GM21619 (cell line): ENCODE measurements at regions not wholly inside any gene's neighbourhood (a gene's known extent, or its start where the extent isn't known, plus 50 kb on each side); places are given as distances from the start of the nearest gene placed in this dataset.
"Not testable (repeated sequence)": the region's sequence is repeated elsewhere in the genome, so short reads cannot be mapped to it uniquely, and the experiment has no call there.

Source experiments
- ATAC-seq: cut with Tn5 transposase; IDR thresholded peaks from one replicate; pipeline ENCODE4 v1.9.1; 2021; ENCODE audit not compliant: unreplicated experiment

GRCh38 chr2:83808878-83809277 is 650.2 kb downstream of the SUCLG1 start:
- no peak for ATAC-seq

GRCh38 chr2:83802604-83803003 is 656.5 kb downstream of the SUCLG1 start:
- ATAC-seq: no peak

- ATAC-seq: no peak
Observed at GRCh38 chr2:83795777-83796176, 663.3 kb downstream of the SUCLG1 start.

- ATAC-seq: not testable (repeated sequence)
Observed at GRCh38 chr2:83790467-83790866, 668.6 kb downstream of the SUCLG1 start.

- ATAC-seq: not testable (repeated sequence)
Observed at GRCh38 chr2:83789674-83790073, 669.4 kb downstream of the SUCLG1 start.

GRCh38 chr2:83788938-83789566 is 670.0 kb downstream of the SUCLG1 start:
- ATAC-seq: not testable (repeated sequence)

- no peak for ATAC-seq
Observed at GRCh38 chr2:83787189-83787588, 671.9 kb downstream of the SUCLG1 start.

GRCh38 chr2:83786140-83786539 is 672.9 kb downstream of the SUCLG1 start:
- ATAC-seq: no peak

- no peak for ATAC-seq
Observed at GRCh38 chr2:83784947-83785346, 674.1 kb downstream of the SUCLG1 start.

GRCh38 chr2:83784315-83784714 is 674.8 kb downstream of the SUCLG1 start:
- ATAC-seq: no peak

- no peak for ATAC-seq
Observed at GRCh38 chr2:83782122-83782521, 677.0 kb downstream of the SUCLG1 start.

GRCh38 chr2:83764447-83765005 is 694.6 kb downstream of the SUCLG1 start:
- no peak for ATAC-seq

- ATAC-seq: no peak
Observed at GRCh38 chr2:83757329-83757728, 701.8 kb downstream of the SUCLG1 start.

GRCh38 chr2:83756219-83756618 is 702.9 kb downstream of the SUCLG1 start:
- ATAC-seq: no peak

GRCh38 chr2:83747141-83747540 is 711.9 kb downstream of the SUCLG1 start:
- no peak for ATAC-seq

- no peak for ATAC-seq
Observed at GRCh38 chr2:83744855-83745254, 714.2 kb downstream of the SUCLG1 start.

- ATAC-seq: no peak
Observed at GRCh38 chr2:83742117-83742782, 716.8 kb downstream of the SUCLG1 start.

- no peak for ATAC-seq
Observed at GRCh38 chr2:83730223-83730622, 728.9 kb downstream of the SUCLG1 start.

GRCh38 chr2:83725735-83726134 is 733.3 kb downstream of the SUCLG1 start:
- no peak for ATAC-seq

- no peak for ATAC-seq
Observed at GRCh38 chr2:83705146-83705545, 753.9 kb downstream of the SUCLG1 start.

- no peak for ATAC-seq
Observed at GRCh38 chr2:83703598-83703997, 755.5 kb downstream of the SUCLG1 start.

- ATAC-seq: no peak
Observed at GRCh38 chr2:83696838-83697237, 762.2 kb downstream of the SUCLG1 start.
